Limb (tissue), 2 donors: ENCODE measurements at regions not wholly inside any gene's neighbourhood (a gene's known extent, or its start where the extent isn't known, plus 50 kb on each side); places are given as distances from the start of the nearest gene placed in this dataset.

Experiments
- DNase-seq, 2 donors: peaks; one replicate each; pipeline ENCODE4 v3.0.0-alpha.2; 2016; ENCODE audit errors: extremely low spot score in 2 of 2

- no peak for DNase-seq
Observed at GRCh38 chr3:163838769-163839168, 1239.5 kb downstream of the SI start.

GRCh38 chr3:163832547-163832946 lies 1245.7 kb downstream of the SI start:
- no peak for DNase-seq

- DNase-seq, result no peak
Observed at GRCh38 chr3:163821841-163822240, 1256.5 kb downstream of the SI start.

GRCh38 chr3:163817015-163817414 lies 1261.3 kb downstream of the SI start:
- DNase-seq, result no peak

- no peak for DNase-seq
Observed at GRCh38 chr3:163813935-163814334, 1264.4 kb downstream of the SI start.

GRCh38 chr3:163812006-163812405 lies 1266.3 kb downstream of the SI start:
- DNase-seq, result no peak

GRCh38 chr3:163809540-163809993 lies 1268.7 kb downstream of the SI start:
- DNase-seq, result no peak

GRCh38 chr3:163786416-163786815 lies 1291.9 kb downstream of the SI start:
- no peak for DNase-seq

GRCh38 chr3:163785693-163786092 lies 1292.6 kb downstream of the SI start:
- no peak for DNase-seq

- no peak for DNase-seq
Observed at GRCh38 chr3:163779396-163780344, 1298.6 kb downstream of the SI start.

- DNase-seq, result no peak
Observed at GRCh38 chr3:163776743-163777142, 1301.6 kb downstream of the SI start.

GRCh38 chr3:163773136-163773535 lies 1305.2 kb downstream of the SI start:
- DNase-seq, result no peak

GRCh38 chr3:163768048-163768447 lies 1310.2 kb downstream of the SI start:
- no peak for DNase-seq

- DNase-seq, result no peak
Observed at GRCh38 chr3:163766112-163766511, 1312.2 kb downstream of the SI start.

- DNase-seq, result no peak
Observed at GRCh38 chr3:163753033-163753432, 1325.3 kb downstream of the SI start.

GRCh38 chr3:163745204-163745603 lies 1333.1 kb downstream of the SI start:
- DNase-seq, result no peak

GRCh38 chr3:163735394-163735793 lies 1342.9 kb downstream of the SI start:
- no peak for DNase-seq

GRCh38 chr3:163730684-163731083 lies 1347.6 kb downstream of the SI start:
- no peak for DNase-seq

GRCh38 chr3:163726125-163726524 lies 1352.2 kb downstream of the SI start:
- no peak for DNase-seq

- DNase-seq, result no peak
Observed at GRCh38 chr3:163722405-163722804, 1355.9 kb downstream of the SI start.

GRCh38 chr3:163721596-163721995 lies 1356.7 kb downstream of the SI start:
- no peak for DNase-seq

- no peak for DNase-seq
Observed at GRCh38 chr3:163717377-163717776, 1360.9 kb downstream of the SI start.

GRCh38 chr3:163708428-163708827 lies 1369.9 kb downstream of the SI start:
- no peak for DNase-seq
